Heart left ventricle (tissue), 16 donors: ENCODE measurements at regions not wholly inside any gene's neighbourhood (a gene's known extent, or its start where the extent isn't known, plus 50 kb on each side); places are given as distances from the start of the nearest gene placed in this dataset.

Source experiments
- ATAC-seq, 4 donors: fragments of 200-7000 bp; cut with Tn5 transposase; one replicate each; pipeline ENCODE4 v1.9.1; 2020 to 2022; ENCODE audit warnings: moderate library complexity in 4 of 4, mild to moderate bottlenecking in 3 of 4, moderate number of reproducible peaks in 1 of 4
- DNase-seq, 5 donors: peaks; one replicate each; pipeline ENCODE4 v3.0.0-alpha.2; 2020
- H3K27ac ChIP-seq, 12 donors: fragments of 200-600 bp; sonication (generic) in 4 of 12; one replicate each; pipeline versions ENCODE4 v1.5.0 to v1.8.0; 2016 to 2022; ENCODE audit warnings: mild to moderate bottlenecking in 2 of 12
- H3K27me3 ChIP-seq, 9 donors: fragments of 200-600 bp; sonication (generic) in 2 of 9; one replicate each; pipeline versions ENCODE4 v1.5.1 to v1.8.0; 2016 to 2022; ENCODE audit warnings: mild to moderate bottlenecking in 3 of 9
- H3K36me3 ChIP-seq, 9 donors: fragments of 200-600 bp; sonication (generic) in 2 of 9; one replicate each; pipeline versions ENCODE4 v1.5.0 to v1.8.0; 2018 to 2022; ENCODE audit warnings: mild to moderate bottlenecking in 2 of 9
- H3K4me1 ChIP-seq, 12 donors: fragments of 200-600 bp; sonication (generic) in 4 of 12; one replicate each; pipeline versions ENCODE4 v1.5.0 to v1.8.0; 2016 to 2022; ENCODE audit warnings: mild to moderate bottlenecking in 3 of 12
- H3K4me3 ChIP-seq, 12 donors: fragments of 200-600 bp; sonication (generic) in 4 of 12; one replicate each; pipeline versions ENCODE4 v1.5.0 to v1.8.0; 2017 to 2022; ENCODE audit warnings: mild to moderate bottlenecking in 9 of 12, moderate library complexity in 4 of 12
- H3K9me3 ChIP-seq, 12 donors: fragments of 200-600 bp; sonication (generic) in 4 of 12; one replicate each; pipeline versions ENCODE4 v1.5.0 to v1.8.0; 2016 to 2022; ENCODE audit warnings: mild to moderate bottlenecking in 1 of 12
- CTCF ChIP-seq, 12 donors: fragments of 200-600 bp; sonication (generic) in 4 of 12; IDR thresholded peaks; one replicate each; pipeline versions ENCODE4 v1.5.0 to v1.8.0; 2018 to 2022; ENCODE audit warnings: antibody characterized with exemption in 12 of 12, mild to moderate bottlenecking in 5 of 12
- POLR2A ChIP-seq, 2 donors: fragments of 450-650 bp; IDR thresholded peaks; one replicate each; pipeline ENCODE4 v1.6.1; 2017; ENCODE audit warnings: antibody characterized with exemption in 2 of 2, mild to moderate bottlenecking in 2 of 2, moderate library complexity in 2 of 2
- WGBS, 4 donors: extraction: QIAGEN DNeasy Blood & Tissue Kit in 2 of 4; methylation state at CpG; one replicate each; pipeline versions ENCODE4 v1.1.5 to v1.1.7; 2013 to 2018; 5-methylcytosine and 5-hydroxymethylcytosine counted together
- intact Hi-C, 10 donors: fragments of 100-400 bp; cut with DNase I; formaldehyde crosslinking; loops; one replicate each; pipeline versions ENCODE4 v1.11.1 to v1.14.2; 2022
- donor health status: ischemic (EF 13 %, LVEDD 7.1; RV severe dilation, severe dysfunction).
- donor health status: healthy with polysubstance abuse.
- donor health status: DM: no; HTN: yes; CAD: no.
- donor health status: DM: no; HTN: no; CAD: no.
- donor health status: ischemic (EF 25% LVEDD 6.9; RV normal size, moderate dysfunction).
- donor health status: ischemic (EF 25% LVEDD 5.7; RV mildly dilated, moderate dysfunction).
- donor health status: healthy.
- donor health status: DM: yes; HTN: yes; CAD: no.
- donor health status: ischemic (EF 35%, LVEDD 5.7; RV mildly dilated, moderate dysfunction).
- donor health status: nonischemic (EF 11% LVEDD 7.7; RV severe dilation, severe dysfunction).
- donor health status: DM: yes; HTN: yes; CAD: no.
- donor health status: PGD.
- donor health status: ischemic (EF 29% LVEDD 5.4; RV normal size, mild dysfunction).
- donor health status: nonischemic (EF 23%, LVEDD 6.1; RV moderate dilation, normal function).

- no peak overlapping the region for H3K27ac ChIP-seq
- intact Hi-C loops = no loop called here
- no peak overlapping the region for H3K4me3 ChIP-seq
- peaks cover 0 to 26% (median 3%) of the 10 kb centered on the region in 9 donors for H3K36me3 ChIP-seq
- no peaks in the 10 kb centered on the region for H3K27me3 ChIP-seq
- TF ChIP-seq POLR2A (IDR thresholded peaks at IDR 0.05) (no peak), CTCF (IDR thresholded peaks at IDR 0.05) (no peak)
- peak in 2 of 4 donors; percentile 38 to 39 for ATAC-seq
- no peak for DNase-seq
- peaks cover 0 to 35% (median 10%) of the 10 kb centered on the region in 12 donors for H3K9me3 ChIP-seq
- WGBS, 4 donors = 49 to 70% (median 61%) methylated on average over 2 of the region's 2 CpGs
- H3K4me1 ChIP-seq = no peaks in the 10 kb centered on the region
These were observed 279.8 kb upstream of the POU5F2 start for GRCh38 chr5:94021246-94021645.

GRCh38 chr5:94017579-94017978, 276.2 kb upstream of the POU5F2 start:
- no peak for TF ChIP-seq POLR2A (IDR thresholded peaks at IDR 0.05)
- no peak for TF ChIP-seq CTCF (IDR thresholded peaks at IDR 0.05)
- Histone ChIP-seq H3K27ac (no peak overlapping the region), H3K9me3 (peaks cover 0 to 54% (median 17%) of the 10 kb centered on the region in 12 donors), H3K4me1 (no peaks in the 10 kb centered on the region), H3K4me3 (no peak overlapping the region), H3K27me3 (no peaks in the 10 kb centered on the region), H3K36me3 (peaks cover 0 to 26% (median 3%) of the 10 kb centered on the region in 9 donors)
- DNase-seq (no peak), ATAC-seq (no peak)
- intact Hi-C loops = no loop called here
- WGBS, 4 donors = 84 to 100% (median 91%) methylated on average over 2 of the region's 2 CpGs

- peaks cover 0 to 3% (median 0%) of the 10 kb centered on the region in 9 donors for H3K36me3 ChIP-seq
- intact Hi-C loops = no loop called here
These were observed 269.4 kb upstream of the POU5F2 start for GRCh38 chr5:94010814-94011213.

GRCh38 chr5:94009161-94009560, 267.8 kb upstream of the POU5F2 start:
- intact Hi-C loops = no loop called here
- H3K27me3 ChIP-seq = no peaks in the 10 kb centered on the region
- ATAC-seq = no peak
- H3K4me3 ChIP-seq = no peak overlapping the region
- no peaks in the 10 kb centered on the region for H3K4me1 ChIP-seq
- H3K9me3 ChIP-seq = peaks cover 0 to 10% (median 0%) of the 10 kb centered on the region in 12 donors
- DNase-seq = no peak
- no peak overlapping the region for H3K27ac ChIP-seq
- no peaks in the 10 kb centered on the region for H3K36me3 ChIP-seq
- no peak for TF ChIP-seq POLR2A (IDR thresholded peaks at IDR 0.05)
- TF ChIP-seq CTCF (IDR thresholded peaks at IDR 0.05) = no peak

More at GRCh38 chr5:94010814-94011213, 269.4 kb upstream of the POU5F2 start:
- TF ChIP-seq CTCF (IDR thresholded peaks at IDR 0.05) (no peak), POLR2A (IDR thresholded peaks at IDR 0.05) (no peak)
- Histone ChIP-seq H3K27ac (no peak overlapping the region), H3K27me3 (no peaks in the 10 kb centered on the region), H3K4me3 (no peak overlapping the region), H3K9me3 (peaks cover 0 to 18% (median 7%) of the 10 kb centered on the region in 12 donors), H3K4me1 (no peaks in the 10 kb centered on the region)
- 96 to 100% (median 99%) methylated on average over 1 of the region's 1 CpG for WGBS, 4 donors
- DNase-seq = no peak
- no peak for ATAC-seq
